NCI-H774 (cell line): ENCODE measurements at regions not wholly inside any gene's neighbourhood (a gene's known extent, or its start where the extent isn't known, plus 50 kb on each side); places are given as distances from the start of the nearest gene placed in this dataset.
"Not testable (repeated sequence)": the region's sequence is repeated elsewhere in the genome, so short reads cannot be mapped to it uniquely, and the experiment has no call there.

Experiments used
- DNase-seq: peaks from one replicate; lab custom pipeline; 2025; lab: John Stamatoyannopoulos, UW

DNA sequence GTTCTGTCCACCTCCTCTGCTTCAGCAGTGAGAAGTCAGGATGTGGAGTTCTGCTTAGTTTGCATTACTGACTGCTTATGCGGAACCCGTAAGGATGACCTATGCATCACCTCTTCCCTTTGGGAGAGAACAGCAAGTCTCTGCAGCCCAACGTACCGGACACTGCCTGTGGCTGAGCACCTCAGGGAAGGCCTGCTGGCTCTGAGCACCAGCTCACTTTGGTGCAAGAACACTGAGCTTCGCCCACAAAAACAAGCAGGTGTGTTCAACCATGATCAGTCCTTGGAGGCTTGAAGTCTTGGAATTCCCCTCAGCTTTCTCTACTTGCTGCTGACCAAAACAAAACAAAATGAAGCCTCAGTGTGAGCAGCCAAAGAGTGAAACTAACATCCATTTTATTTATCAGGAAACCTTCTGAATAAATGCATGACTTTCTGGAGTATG is 52.7 kb upstream of the NCK2 start:
- DNase-seq = no peak

DNA sequence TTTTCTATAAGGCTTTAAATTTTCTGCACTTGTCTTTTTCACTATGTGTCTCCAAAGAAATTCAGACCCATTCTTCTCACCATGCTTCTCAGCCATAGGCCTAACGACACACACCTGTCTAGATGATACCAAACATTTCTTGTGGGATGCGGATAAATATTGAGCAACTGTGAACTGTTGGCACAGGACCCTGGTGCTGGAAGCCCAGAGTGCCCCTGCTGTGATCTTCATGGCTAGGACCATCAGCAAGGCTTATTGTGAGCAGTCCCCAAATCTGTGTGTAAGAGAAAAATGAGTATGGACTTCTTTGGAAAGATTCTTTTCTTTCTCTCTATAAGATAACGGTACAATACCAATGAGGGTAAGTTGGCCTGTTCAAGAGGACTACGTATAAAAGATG is 54.1 kb upstream of the NCK2 start:
- no peak for DNase-seq

DNA sequence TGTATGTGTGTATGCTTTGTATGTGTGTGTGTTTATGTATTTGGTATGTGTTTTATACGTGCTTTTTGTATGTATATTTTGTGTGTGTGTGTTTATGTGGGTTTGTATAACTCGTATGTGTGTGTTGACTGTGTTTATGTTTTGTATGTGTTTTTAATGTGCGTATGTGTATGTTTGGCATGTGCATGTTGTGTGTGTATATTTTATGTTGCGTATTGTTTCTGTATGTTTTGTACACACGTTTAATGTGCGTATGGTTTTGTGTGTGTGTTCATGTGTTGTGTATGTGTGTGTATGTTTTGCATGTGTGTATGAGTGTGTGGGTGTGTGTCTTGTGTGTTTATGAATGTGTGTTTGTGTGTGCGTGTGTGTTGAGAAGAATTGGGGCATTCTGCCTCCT is 55.2 kb upstream of the NCK2 start:
- DNase-seq = no peak

DNA sequence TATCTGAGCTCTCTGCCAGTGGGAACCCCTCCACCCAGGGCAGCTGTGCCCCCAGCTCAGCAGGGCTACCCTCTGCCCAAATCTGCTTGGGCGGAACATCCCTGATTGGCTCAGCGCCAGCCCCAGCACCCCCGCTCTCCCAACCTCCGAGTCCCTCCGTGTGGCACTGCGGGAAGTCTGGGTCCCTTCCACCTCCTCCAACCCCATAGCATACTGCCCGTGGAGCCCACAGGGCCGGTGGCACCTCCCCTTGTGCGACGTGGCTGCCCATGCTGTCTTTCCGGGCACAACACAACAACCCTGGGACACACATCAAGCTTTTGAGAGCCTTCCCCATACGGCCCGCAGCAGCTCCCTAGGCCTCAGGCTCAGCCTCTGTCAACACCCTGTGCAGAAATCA is 55.8 kb upstream of the NCK2 start:
- DNase-seq = no peak

DNA sequence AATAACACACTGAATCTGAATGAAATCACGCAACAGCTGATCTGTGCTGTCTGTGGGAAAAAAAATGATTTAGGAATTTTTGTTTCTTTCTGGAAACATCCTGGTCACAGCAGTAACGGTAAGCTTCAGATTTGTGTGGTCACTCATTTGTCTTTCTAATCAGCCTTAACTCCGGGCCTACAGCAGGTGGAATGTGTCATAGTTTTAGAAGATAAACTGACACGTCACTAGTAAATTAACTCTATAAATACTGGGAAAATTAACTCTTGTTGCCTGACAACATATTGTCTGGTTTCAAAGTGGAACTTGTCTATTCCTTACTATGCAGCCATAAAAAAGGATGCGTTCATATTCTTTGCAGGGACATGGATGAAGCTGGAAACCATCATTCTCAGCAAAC is 58.1 kb upstream of the NCK2 start:
- DNase-seq = no peak

DNA sequence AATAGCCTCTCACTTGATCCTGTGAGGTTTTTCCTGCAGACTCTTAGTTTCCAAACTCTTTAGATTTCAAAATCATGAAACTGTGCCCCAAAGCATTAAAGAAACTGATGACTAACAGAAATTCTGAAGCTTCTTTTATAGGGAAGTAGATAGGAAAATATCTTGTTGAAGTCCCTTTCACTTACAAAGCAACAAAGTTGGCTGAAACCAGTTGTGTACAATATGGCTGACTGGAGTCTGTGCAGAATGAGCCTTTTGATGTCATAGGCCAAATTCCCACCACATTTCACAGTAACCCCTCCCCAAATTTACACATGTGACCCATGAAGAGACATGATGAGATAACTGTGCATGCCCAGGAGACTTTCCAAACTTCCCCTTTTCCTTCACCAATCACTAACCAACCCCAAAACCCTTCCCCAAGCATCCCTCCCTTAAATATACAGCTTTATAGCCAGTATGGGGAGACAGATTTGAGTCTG is 61.7 kb upstream of the NCK2 start:
- DNase-seq = no peak

DNA sequence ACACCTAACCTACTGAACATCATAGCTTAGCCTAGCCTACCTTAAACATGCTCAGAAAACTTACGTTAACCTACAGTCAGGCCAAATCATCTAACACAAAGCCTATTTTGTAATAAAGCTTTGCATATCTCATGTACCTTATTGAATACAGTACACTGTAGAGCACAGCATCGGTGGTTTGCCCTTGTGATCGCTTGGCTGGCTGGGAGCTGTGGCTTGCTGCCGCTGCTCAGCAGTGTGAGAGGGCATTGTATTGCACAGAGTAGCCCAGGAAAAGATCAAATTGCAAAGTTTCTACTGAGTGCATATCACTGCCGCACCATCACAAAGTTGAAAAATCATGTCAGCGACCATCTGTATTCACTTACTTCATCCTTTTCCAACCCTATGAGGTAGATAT is 62.3 kb upstream of the NCK2 start:
- DNase-seq = no peak

DNA sequence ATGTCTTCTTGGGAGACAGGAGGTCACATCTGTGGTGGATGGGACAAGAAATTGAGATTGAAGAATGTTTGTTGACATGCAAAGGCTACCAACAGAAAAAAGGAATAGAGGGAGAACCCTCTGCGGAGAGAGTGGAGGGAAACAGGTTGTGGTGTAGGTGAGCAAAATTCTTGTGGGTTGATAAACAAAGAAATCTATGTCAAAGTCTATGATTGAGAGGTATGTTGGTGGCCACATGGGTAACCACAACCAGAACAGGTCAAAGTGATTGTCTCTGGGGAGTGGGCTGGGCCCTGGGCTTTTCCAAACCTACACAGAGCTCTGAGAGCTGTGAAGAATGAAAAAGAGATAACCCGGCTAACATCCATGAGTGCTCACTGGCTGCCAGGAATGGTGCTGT is 62.8 kb upstream of the NCK2 start:
- no peak for DNase-seq

DNA sequence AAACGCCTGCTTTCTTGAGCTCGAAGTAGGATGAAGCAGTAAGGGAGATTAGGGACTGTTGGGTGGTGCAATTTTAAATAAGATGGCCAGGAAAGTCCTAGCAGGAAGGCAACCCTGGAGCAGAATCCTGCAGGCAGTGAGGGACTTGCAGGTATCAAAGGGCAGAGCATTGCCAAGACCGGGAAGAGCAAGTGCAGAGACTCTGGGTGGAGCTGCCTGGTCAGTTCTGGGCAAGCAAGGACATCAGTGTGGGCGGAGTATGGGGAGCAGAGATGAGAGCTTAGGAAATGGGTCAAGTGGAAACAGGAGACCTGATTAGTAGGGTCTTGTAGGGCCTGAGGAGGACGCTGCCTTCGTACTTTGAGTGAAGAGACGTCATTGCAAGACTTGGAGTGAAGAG is 64.4 kb upstream of the NCK2 start:
- no peak for DNase-seq

DNA sequence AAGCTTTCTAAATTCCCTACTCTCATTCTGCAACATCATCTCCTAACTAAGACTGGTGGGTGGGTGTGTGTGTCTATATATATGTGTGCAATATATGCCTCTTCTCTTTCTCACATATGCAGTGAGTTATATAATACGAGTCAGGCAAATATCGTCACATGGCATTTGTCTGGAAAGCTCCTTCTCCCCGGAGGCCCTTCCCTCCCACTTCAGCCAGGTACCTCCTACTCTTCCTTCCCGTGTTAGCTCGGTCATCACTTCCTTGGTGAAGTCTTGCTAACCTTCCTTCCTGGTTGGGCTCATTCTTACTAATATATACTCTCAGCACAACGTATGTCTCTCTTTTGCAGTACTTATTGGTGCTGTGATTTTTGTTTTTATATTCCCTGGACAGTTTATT is 66.4 kb upstream of the NCK2 start:
- no peak for DNase-seq

DNA sequence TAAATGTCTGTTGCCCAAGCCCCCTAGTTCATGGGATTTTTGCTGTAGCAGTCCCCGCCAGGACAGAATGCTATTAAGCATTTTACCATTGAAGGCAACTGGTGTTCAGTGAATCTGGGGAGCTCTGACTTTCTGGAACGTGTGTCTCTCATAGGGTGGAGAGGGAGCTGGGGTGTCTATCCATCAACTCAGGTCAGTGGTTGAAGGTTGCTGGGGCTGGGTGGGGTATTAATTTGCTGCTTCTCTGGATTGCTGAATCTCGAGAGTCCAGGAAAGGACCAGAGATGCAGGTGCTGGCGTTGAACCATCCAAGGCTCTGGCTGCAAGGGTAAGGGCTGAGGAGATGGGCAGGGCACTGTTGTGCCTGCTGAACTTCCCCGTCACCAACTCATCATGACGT is 66.8 kb upstream of the NCK2 start:
- DNase-seq = no peak

DNA sequence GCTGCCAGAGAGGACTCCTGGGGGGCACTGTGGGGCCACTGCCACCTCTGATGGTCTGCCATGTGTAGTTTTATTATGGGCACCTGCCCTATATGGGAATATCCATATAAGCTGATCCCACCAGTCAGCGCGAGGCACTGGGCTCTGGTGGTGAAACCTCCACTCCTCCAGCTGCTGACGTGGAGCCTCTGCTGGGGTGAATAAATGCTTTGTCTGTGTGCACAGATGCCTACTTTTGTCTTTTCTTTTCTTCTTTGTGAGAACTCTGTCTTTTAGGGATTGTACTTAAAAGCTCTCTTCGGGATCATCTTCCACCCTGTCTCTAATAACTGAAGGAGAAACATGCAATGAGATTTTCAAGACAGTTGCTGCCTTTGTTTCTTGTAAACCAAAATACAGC is 68.9 kb upstream of the NCK2 start:
- DNase-seq = no peak

DNA sequence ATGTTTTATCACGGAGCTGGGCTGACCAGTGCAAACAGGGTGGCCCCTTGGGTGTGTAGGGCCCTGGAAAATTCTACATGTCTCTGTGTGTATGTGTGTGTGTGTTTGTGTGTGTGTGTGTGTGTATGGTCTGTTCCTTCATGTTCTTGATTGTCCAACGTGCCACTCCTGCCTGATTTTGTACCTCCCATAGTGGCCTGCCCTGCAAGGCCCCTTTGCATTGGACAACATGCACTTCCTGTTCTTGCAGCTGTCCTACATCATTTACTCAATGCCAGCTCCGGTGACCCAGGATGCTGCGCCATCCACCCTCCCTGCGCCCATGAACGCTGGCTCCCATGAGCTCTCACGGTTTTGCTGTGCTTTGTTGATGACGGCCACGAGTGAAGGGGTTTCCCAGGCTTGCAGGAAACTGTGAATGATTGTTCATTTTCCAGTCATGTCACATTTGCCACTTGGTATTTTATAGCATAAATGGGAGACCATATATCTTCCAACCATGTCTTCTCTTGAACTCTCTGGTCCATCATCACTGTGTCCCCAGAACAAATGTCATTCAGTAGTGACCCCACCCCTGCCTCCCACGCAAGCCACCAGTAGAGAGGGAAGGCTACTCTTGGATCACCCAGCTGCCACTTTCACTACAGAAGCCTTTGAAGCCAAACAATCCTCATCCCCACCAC is 69.7 kb upstream of the NCK2 start:
- no peak for DNase-seq

DNA sequence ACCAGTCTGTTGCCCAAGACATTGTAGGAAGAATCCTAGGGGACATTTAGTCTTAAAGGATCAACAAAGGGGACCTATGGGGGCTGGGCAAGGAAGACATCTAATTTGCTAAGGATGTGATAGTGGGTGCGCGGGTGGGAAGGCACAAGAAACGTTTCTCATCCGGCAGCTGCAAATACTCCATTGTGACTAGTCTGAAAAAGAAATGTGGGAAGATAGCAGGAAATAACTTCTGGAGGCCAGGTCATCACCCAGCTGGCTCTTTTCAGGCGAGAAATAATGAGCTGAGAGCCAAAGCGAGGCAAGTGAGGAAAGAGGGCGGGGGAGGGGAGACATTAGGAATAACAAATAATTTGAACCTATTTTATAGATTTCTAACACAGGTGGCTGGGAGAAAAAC is 70.3 kb upstream of the NCK2 start:
- no peak for DNase-seq

DNA sequence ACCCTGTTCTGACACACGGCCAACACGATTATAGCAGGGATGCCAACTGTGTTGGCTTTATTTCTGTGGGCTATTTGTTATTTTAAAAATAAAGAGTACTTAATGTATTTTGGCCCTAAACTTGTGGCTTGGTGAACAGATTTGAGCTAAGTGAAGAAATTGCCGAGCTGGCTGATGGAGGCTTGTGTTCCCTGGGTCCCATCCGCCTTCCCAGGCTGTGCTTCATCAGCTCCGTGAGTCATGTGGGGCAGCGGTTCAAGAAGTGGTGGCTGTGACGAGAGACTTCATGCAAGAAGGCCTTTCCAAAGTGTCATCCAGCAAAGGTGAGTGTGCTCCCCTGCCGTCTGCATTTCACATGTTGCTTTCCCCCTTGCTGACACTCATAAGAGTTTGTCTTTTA is 73.6 kb upstream of the NCK2 start:
- DNase-seq = no peak

DNA sequence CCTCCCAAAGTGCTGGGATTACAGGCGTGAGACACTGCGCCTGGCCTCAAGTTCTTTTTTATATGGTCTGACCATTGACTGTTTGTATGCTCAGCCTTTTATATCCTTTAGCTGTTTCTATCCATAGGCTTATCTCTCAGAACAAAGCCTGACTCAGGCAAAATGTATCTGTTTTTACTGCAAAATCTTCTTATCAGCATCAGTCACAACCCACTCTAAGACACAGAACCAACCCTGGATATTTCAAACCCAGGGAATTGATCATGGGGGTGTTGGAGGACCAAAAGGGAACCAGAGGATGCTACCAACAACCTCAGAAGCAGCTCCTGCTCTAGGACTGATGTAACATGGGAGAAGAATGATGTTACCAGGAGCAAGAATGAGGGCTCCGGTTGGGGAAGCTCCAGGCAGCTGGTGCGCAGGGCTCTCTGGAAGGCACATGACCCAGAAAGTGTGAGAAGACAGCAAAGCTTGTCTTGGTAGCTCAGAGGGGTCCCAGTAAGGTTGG is 75.3 kb upstream of the NCK2 start:
- DNase-seq = no peak

DNA sequence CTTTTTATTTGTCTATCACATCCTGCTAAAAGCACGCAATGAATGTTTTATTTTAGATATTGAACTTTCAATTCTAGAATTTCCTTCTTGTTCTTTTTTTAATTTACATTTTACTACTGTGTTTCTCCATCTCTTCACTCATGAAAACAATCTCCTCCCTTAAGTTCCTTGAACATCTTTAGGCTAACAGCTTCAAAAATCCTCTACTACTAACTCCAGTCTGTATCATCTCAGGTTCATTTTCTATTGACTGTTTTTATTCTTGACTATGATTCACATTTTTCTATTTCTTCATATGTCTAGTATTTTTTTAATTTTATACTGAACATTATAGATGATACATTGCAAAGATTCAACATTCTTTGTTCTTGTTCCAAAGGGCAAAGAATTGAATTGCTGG is 79.2 kb upstream of the NCK2 start:
- DNase-seq = no peak

DNA sequence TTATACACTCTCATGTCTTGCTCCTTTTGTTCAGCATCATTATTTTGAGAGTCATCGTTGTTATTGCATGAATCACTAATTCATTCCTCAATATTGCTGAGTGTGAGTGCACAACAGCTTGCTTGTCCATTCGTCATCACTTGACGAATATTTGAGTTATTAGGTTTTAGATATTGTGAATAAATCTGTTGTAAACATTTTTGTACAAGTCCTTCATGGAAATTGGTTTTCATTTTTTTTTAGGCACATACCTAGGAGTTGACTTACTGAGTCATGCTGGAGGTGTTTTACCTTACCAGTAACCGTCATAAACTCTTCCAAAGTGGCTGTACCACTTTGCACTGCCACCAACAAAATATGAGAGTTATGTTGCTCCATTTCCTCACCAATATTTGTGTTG is 84.2 kb upstream of the NCK2 start:
- DNase-seq = no peak

DNA sequence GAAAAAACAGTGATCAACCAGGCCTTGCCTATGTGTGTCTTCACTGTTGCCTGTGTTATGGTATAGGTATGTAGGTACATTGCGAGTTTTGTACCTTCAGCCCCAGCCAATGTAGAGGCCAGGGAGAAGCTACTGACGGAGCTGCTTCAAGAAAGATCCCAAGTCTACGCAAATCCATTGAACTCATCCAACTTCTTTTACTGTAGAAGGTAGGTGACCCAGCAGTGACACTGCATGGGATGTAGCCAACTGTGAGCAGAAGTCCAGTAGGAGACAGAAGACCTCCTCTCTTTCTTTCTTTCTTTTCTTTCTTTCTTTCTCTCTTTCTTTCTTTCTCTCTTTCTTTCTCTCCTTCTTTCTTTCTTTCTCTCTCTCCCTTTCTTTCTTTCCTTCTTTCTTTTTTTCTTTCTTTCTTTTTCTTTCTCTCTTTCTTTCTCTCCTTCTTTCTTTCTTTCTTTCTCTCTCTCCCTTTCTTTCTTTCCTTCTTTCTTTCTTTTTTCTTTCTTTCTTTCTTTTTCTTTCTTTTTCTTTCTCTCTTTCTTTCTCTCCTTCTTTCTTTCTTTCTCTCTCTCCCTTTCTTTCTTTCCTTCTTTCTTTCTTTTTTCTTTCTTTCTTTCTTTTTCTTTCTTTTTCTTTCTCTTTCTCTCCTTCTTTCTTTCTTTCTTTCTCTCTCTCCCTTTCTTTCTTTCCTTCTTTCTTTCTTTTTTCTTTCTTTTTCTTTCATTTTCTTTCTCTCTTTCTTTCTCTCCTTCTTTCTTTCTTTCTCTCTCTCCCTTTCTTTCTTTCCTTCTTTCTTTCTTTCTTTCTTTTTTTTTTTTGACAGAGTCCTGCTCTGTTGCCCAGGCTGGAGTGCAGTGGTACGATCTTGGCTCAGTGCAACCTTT is 88.7 kb upstream of the NCK2 start:
- DNase-seq = not testable (repeated sequence)

DNA sequence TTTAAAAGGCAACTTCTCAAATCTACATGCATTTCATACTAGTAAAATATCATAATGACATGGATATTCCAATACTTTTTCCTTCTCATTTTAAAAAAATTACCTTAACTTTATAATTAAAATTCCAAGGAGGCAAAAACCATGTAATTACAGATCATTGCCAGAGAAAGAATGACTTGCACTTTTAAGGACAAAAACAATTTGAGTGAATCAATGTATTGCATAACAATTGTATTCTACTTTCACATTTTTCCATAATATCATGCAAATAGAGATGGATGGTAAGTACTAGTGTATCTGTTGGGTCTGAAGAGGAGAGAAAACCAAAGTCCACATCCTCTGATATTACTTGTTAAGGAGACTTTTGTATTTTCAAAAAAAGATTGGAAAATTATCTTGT is 89.5 kb upstream of the NCK2 start:
- DNase-seq = no peak

DNA sequence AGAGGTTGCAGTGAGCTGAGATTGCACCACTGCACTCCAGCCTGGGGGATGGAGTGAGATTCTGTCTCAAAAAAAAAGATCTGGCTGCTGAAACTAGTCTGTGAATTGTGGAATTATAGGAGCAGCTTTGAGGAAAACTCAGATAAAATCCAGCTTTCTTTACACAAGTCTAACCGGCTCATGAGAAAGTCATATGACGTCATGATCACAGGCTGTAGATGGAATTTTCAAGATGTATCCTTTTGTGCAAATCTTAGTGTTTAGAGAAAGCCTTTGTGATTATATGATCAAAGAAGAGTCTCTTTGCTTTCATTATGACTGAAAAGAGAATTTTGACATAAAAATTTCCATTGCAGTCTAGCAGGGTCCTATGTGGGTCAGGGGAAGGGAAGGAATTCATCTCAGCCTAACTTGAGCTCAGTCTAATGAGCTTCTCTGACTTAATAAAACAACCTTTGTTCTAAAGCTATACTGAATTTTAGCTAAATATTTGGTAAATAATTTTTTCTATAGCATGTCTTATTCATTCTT is 90.2 kb upstream of the NCK2 start:
- no peak for DNase-seq

DNA sequence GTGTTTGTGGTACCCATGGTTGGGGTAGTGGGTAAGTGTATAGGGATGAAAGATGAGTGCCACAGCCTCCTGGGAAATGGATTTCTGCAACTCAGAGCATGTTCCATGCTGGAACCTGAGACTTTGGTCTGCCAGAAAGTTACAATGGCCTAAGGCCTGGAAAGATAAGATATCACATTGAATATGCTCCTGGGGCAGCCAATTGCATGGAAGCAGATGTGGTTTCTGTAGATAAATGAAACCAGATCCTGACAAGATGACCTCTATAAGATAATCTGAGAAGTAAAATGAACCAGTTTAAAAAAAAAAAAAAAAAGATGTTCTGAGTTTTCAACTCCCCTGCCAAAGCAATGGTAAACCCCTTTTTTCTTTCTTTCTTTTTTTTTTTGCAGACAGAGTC is 91.4 kb upstream of the NCK2 start:
- no peak for DNase-seq
